ENCODE measurements at regions not wholly inside any gene's neighbourhood (a gene's known extent, or its start where the extent isn't known, plus 50 kb on each side); places are given as distances from the start of the nearest gene placed in this dataset.

DNA sequence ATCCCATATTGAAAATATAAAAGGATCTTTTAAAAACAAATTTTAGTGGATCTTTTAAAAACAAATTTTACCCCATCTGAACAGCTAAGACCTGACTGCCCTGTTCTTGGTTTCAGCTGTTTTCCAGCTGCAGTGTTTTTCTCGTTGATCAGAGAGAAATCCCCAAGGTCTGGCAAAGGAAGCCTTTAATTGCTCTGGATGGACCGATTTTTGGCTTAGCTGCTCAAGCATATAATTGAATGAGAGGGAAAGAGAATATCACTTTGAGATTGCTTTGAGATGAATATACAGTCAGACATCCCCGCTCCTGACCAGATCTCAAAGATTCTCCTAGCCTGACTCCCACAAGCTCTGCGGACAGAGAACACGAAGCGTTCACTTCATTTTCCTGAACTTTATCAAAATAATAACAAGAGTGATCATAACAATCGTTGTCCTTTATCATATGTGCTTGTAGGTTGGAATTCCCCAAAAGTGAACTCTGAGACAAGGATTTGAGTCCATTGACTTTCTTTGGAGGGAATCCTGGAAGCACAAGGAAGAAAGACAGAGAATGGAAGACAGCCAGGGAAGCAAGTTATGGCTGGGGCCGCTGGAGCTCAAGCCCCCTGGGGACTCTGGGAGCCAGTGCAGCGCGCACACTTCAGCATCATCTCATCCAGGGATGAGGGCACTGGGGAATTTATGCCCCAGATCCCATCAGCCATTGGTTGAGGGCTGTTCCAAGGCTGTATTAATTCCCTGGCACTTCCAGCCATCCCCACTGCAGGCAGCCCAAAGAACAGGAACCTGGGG is 101.3 kb downstream of the SNX5 start:
- no peak for TF ChIP-seq POLR2AphosphoS5 (IDR thresholded peaks at IDR 0.05; ENCODE audit: low read depth, low read length)
- TF ChIP-seq GTF2F1 (IDR thresholded peaks at IDR 0.05; ENCODE audit: borderline replicate concordance, low read depth, low read length): no peak

All from H1 (cell line).